ENCODE measurements at regions not wholly inside any gene's neighbourhood (a gene's known extent, or its start where the extent isn't known, plus 50 kb on each side); places are given as distances from the start of the nearest gene placed in this dataset.

- no peak for DNase-seq (ENCODE audit: low read depth)
Observed at GRCh38 chr15:39427705-39428104, 153.2 kb upstream of the THBS1 start.

GRCh38 chr15:39429898-39430357 is 151.0 kb upstream of the THBS1 start:
- no peak for DNase-seq (ENCODE audit: low read depth)

- DNase-seq (ENCODE audit: low read depth), result no peak
Observed at GRCh38 chr15:39430389-39430788, 150.5 kb upstream of the THBS1 start.

GRCh38 chr15:39431376-39431775 is 149.5 kb upstream of the THBS1 start:
- no peak for DNase-seq (ENCODE audit: low read depth)

- DNase-seq (ENCODE audit: low read depth), result no peak
Observed at GRCh38 chr15:39432026-39432425, 148.9 kb upstream of the THBS1 start.

- DNase-seq (ENCODE audit: low read depth), result no peak
Observed at GRCh38 chr15:39432912-39433348, 147.9 kb upstream of the THBS1 start.

GRCh38 chr15:39433376-39433775 is 147.5 kb upstream of the THBS1 start:
- DNase-seq (ENCODE audit: low read depth), result no peak

GRCh38 chr15:39434163-39434562 is 146.7 kb upstream of the THBS1 start:
- no peak for DNase-seq (ENCODE audit: low read depth)

GRCh38 chr15:39434751-39435238 is 146.1 kb upstream of the THBS1 start:
- DNase-seq (ENCODE audit: low read depth), result no peak

GRCh38 chr15:39435244-39435643 is 145.6 kb upstream of the THBS1 start:
- no peak for DNase-seq (ENCODE audit: low read depth)

GRCh38 chr15:39438260-39438659 is 142.6 kb upstream of the THBS1 start:
- DNase-seq (ENCODE audit: low read depth), result no peak

- DNase-seq (ENCODE audit: low read depth), result no peak
Observed at GRCh38 chr15:39438799-39439592, 141.9 kb upstream of the THBS1 start.

GRCh38 chr15:39442898-39443297 is 138.0 kb upstream of the THBS1 start:
- no peak for DNase-seq (ENCODE audit: low read depth)

- no peak for DNase-seq (ENCODE audit: low read depth)
Observed at GRCh38 chr15:39443659-39444219, 137.1 kb upstream of the THBS1 start.

- no peak for DNase-seq (ENCODE audit: low read depth)
Observed at GRCh38 chr15:39444735-39445470, 136.0 kb upstream of the THBS1 start.

GRCh38 chr15:39445931-39446330 is 134.9 kb upstream of the THBS1 start:
- DNase-seq (ENCODE audit: low read depth), result no peak

GRCh38 chr15:39447346-39447745 is 133.5 kb upstream of the THBS1 start:
- DNase-seq (ENCODE audit: low read depth), result no peak

GRCh38 chr15:39447881-39448280 is 133.0 kb upstream of the THBS1 start:
- no peak for DNase-seq (ENCODE audit: low read depth)

GRCh38 chr15:39448409-39448808 is 132.5 kb upstream of the THBS1 start:
- DNase-seq (ENCODE audit: low read depth), result no peak

GRCh38 chr15:39451121-39451688 is 129.7 kb upstream of the THBS1 start:
- no peak for DNase-seq (ENCODE audit: low read depth)

GRCh38 chr15:39451871-39452270 is 129.0 kb upstream of the THBS1 start:
- no peak for DNase-seq (ENCODE audit: low read depth)

GRCh38 chr15:39453620-39454019 is 127.3 kb upstream of the THBS1 start:
- no peak for DNase-seq (ENCODE audit: low read depth)

All from activated T-cell treated with anti-CD3 and anti-CD28 coated beads for 24 hours (primary cell).